SK-N-MC (cell line): ENCODE measurements at regions not wholly inside any gene's neighbourhood (a gene's known extent, or its start where the extent isn't known, plus 50 kb on each side); places are given as distances from the start of the nearest gene placed in this dataset.

Source experiments
- EZH2 ChIP-seq: fragments of 200-600 bp; sonication (generic); IDR thresholded peaks from one replicate; pipeline ENCODE4 v1.6.1; 2017; ENCODE audit warnings: antibody characterized with exemption
- POLR2AphosphoS5 ChIP-seq: IDR thresholded peaks from 2 replicates; pipeline ENCODE4 v1.6.1; 2012; ENCODE audit warnings: mild to moderate bottlenecking, low read depth, low read length, borderline replicate concordance

- TF ChIP-seq EZH2 (no peak), POLR2AphosphoS5 (no peak)
Observed at GRCh38 chr10:2026936-2027335, 289.6 kb upstream of the ADARB2 start.
